Natural killer cell (primary cell): ENCODE measurements at regions not wholly inside any gene's neighbourhood (a gene's known extent, or its start where the extent isn't known, plus 50 kb on each side); places are given as distances from the start of the nearest gene placed in this dataset.
"Not testable (repeated sequence)": the region's sequence is repeated elsewhere in the genome, so short reads cannot be mapped to it uniquely, and the experiment has no call there.

Experiments
- ATAC-seq, 3 donors: fragments of 150-1000 bp in 2 of 3; fragments of 200-7000 bp in 1 of 3; cut with Tn5 transposase; 1 replicate in 1 of 3; 2 replicates in 2 of 3; pipeline ENCODE4 v1.10.0; 2021; ENCODE audit warnings: mild to moderate bottlenecking in 2 of 3, moderate library complexity in 2 of 3
- DNase-seq, 2 donors: peaks; one replicate each; pipeline versions ENCODE4 v3.0.0 to v3.0.0-alpha.2; 2013 to 2021; ENCODE audit warnings: mixed read lengths in 1 of 2
- H3K27ac ChIP-seq: one replicate; pipeline ENCODE4 v1.5.1; 2013; ENCODE audit warnings: mild to moderate bottlenecking, low read length
- H3K27me3 ChIP-seq: one replicate; pipeline ENCODE4 v1.6.1; 2013; ENCODE audit warnings: low read length; ENCODE audit not compliant: control insufficient read depth, insufficient read depth
- H3K36me3 ChIP-seq: one replicate; pipeline ENCODE4 v1.6.1; 2013; ENCODE audit warnings: low read length; ENCODE audit not compliant: control insufficient read depth, insufficient read depth
- H3K4me1 ChIP-seq: one replicate; pipeline ENCODE4 v1.6.1; 2013; ENCODE audit warnings: low read length; ENCODE audit not compliant: control insufficient read depth, insufficient read depth
- H3K4me3 ChIP-seq: one replicate; pipeline ENCODE4 v1.5.1; 2013; ENCODE audit warnings: low read length
- H3K9me3 ChIP-seq: one replicate; pipeline ENCODE4 v1.6.1; 2013; ENCODE audit warnings: low read length; ENCODE audit not compliant: control insufficient read depth, insufficient read depth
- H3K27ac Mint-ChIP-seq, 2 donors: one replicate each; pipeline ENCODE4 v1.8.0; 2022; ENCODE audit warnings: mild to moderate bottlenecking in 2 of 2, mixed read lengths in 2 of 2, moderate library complexity in 1 of 2
- H3K27me3 Mint-ChIP-seq, 2 donors: one replicate each; pipeline ENCODE4 v1.8.0; 2022; ENCODE audit warnings: low read depth in 2 of 2, mixed read lengths in 2 of 2
- H3K36me3 Mint-ChIP-seq: one replicate; pipeline ENCODE4 v1.8.0; 2022; ENCODE audit warnings: mixed read lengths
- H3K4me1 Mint-ChIP-seq, 2 donors: one replicate each; pipeline ENCODE4 v1.8.0; 2022; ENCODE audit warnings: mixed read lengths in 2 of 2
- H3K4me3 Mint-ChIP-seq: one replicate; pipeline ENCODE4 v1.8.0; 2022; ENCODE audit warnings: mild to moderate bottlenecking, moderate library complexity, mixed read lengths
- H3K9me3 Mint-ChIP-seq, 2 donors: one replicate each; pipeline ENCODE4 v1.8.0; 2022; ENCODE audit warnings: mixed read lengths in 2 of 2
- WGBS: methylation state at CpG from one replicate; pipeline ENCODE4 v1.1.7; 2013; ENCODE audit warnings: missing lambda C conversion rate; ENCODE audit not compliant: insufficient coverage; 5-methylcytosine and 5-hydroxymethylcytosine counted together
- intact Hi-C: fragments of 100-400 bp; cut with micrococcal nuclease; formaldehyde crosslinking; loops from one replicate; pipeline ENCODE4 v1.14.2; 2022
- TF ChIP-seq, protein P1 (sequence below): fragments of 200-600 bp; IDR thresholded peaks from one replicate; pipeline ENCODE4 v1.8.0; 2022; ENCODE audit warnings: antibody characterized with exemption

GRCh38 chr3:145671121-145671520, 489.9 kb downstream of the PLOD2 start:
- H3K9me3 Mint-ChIP-seq = peaks cover 10 to 23% of the 10 kb centered on the region in 2 donors
- H3K36me3 ChIP-seq = no peaks in the 10 kb centered on the region
- DNase-seq (no peak), ATAC-seq (no peak)
- no peak overlapping the region for H3K27ac ChIP-seq
- no peak overlapping the region for H3K4me3 ChIP-seq
- H3K27me3 ChIP-seq = no peaks in the 10 kb centered on the region
- no peaks in the 10 kb centered on the region for H3K4me1 Mint-ChIP-seq
- H3K4me1 ChIP-seq = no peaks in the 10 kb centered on the region
- intact Hi-C loops = no loop called here
- TF ChIP-seq, protein P1, sequence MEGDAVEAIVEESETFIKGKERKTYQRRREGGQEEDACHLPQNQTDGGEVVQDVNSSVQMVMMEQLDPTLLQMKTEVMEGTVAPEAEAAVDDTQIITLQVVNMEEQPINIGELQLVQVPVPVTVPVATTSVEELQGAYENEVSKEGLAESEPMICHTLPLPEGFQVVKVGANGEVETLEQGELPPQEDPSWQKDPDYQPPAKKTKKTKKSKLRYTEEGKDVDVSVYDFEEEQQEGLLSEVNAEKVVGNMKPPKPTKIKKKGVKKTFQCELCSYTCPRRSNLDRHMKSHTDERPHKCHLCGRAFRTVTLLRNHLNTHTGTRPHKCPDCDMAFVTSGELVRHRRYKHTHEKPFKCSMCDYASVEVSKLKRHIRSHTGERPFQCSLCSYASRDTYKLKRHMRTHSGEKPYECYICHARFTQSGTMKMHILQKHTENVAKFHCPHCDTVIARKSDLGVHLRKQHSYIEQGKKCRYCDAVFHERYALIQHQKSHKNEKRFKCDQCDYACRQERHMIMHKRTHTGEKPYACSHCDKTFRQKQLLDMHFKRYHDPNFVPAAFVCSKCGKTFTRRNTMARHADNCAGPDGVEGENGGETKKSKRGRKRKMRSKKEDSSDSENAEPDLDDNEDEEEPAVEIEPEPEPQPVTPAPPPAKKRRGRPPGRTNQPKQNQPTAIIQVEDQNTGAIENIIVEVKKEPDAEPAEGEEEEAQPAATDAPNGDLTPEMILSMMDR = no peak
- no peak overlapping the region for H3K4me3 Mint-ChIP-seq
- no peak overlapping the region for H3K27ac Mint-ChIP-seq
- H3K9me3 ChIP-seq = no peaks in the 10 kb centered on the region
- H3K36me3 Mint-ChIP-seq = peaks cover 9% of the 10 kb centered on the region
- no peaks in the 10 kb centered on the region for H3K27me3 Mint-ChIP-seq

DNA sequence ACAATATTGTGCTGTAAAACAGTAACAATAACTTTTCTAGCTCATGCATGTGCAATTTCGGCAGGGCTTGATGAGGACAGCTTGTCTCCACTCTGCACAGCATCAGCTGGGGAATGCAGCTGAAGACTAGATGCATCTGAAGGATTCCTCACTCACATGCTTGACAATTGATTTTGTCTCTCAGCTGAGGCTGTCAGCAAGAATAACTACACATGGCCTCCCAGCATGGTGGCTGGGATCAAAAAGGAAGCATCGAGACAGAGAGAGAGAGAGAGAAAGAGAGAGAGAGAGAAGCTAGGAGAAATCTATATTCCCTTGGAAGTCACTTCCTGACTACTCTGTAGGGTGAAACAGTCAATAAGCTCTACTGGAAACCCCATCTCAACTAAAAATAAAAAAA, 487.1 kb downstream of the PLOD2 start:
- 76% methylated on average over 2 of the region's 2 CpGs for WGBS
- no peak for ATAC-seq

DNA sequence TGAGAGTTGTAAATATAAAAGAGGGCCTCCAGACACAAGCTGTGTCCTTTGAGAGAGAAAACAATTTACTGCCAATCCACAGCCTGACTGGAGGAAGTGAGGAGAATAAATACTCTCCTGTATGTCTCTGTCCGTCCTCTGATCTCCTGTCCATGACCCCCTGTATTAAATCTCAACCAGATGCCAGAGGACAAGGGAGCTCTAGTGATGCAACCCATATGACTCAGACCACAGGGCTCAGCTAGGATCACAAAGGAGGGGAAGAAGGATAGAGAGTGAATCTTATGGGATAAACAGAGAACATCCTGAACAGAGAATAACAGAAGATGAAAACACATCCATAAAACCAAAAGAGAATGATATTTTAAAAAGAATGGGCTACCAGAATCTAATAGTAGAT, 482.6 kb downstream of the PLOD2 start:
- Mint-ChIP-seq H3K27ac (no peak overlapping the region), H3K4me3 (no peak overlapping the region), H3K27me3 (no peaks in the 10 kb centered on the region), H3K36me3 (no peaks in the 10 kb centered on the region), H3K4me1 (no peaks in the 10 kb centered on the region), H3K9me3 (peaks cover 4 to 9% of the 10 kb centered on the region in 2 donors)
- no peaks in the 10 kb centered on the region for H3K9me3 ChIP-seq
- intact Hi-C loops = no loop called here
- H3K27ac ChIP-seq = no peak overlapping the region
- H3K4me1 ChIP-seq = no peaks in the 10 kb centered on the region
- TF ChIP-seq, protein P1 = no peak
- no peak for ATAC-seq
- no peaks in the 10 kb centered on the region for H3K27me3 ChIP-seq
- H3K36me3 ChIP-seq = no peaks in the 10 kb centered on the region
- DNase-seq = no peak
- H3K4me3 ChIP-seq = no peak overlapping the region
- 50% methylated on average over 1 of the region's 1 CpG for WGBS

More for the DNA sequence above, 487.1 kb downstream of the PLOD2 start:
- Histone ChIP-seq H3K4me1 (no peaks in the 10 kb centered on the region), H3K36me3 (no peaks in the 10 kb centered on the region), H3K27ac (no peak overlapping the region), H3K27me3 (no peaks in the 10 kb centered on the region), H3K9me3 (no peaks in the 10 kb centered on the region), H3K4me3 (no peak overlapping the region)
- H3K4me3 Mint-ChIP-seq = no peak overlapping the region
- H3K4me1 Mint-ChIP-seq = no peaks in the 10 kb centered on the region
- intact Hi-C loops = loop anchor here (2.0 kb wide), 1 partner anchor 63 kb away; no protein-coding TSS in a partner anchor
- H3K27me3 Mint-ChIP-seq = no peaks in the 10 kb centered on the region
- peaks cover 9% of the 10 kb centered on the region for H3K36me3 Mint-ChIP-seq
- peaks cover 14 to 22% of the 10 kb centered on the region in 2 donors for H3K9me3 Mint-ChIP-seq
- DNase-seq = no peak
- no peak overlapping the region for H3K27ac Mint-ChIP-seq
- TF ChIP-seq, protein P1 = no peak

DNA sequence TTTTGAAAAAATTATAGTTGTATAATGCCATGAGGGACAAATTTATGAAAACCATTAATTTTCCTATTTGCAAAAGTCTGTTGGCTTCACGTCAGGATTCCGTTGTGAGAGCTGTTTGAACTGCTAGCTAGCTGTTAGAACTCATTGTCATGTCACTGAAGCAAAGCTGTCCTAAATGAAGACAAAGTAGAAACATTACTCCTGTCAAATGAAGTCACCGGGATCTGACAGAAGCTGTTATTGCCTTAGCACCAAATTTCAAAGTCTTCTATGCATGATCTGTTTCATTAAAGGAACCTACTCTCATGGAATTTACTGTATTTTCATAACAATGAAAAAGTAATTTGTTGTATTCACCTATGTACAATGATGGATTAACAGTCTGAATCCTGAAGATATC, 479.8 kb downstream of the PLOD2 start:
- H3K27me3 ChIP-seq = no peaks in the 10 kb centered on the region
- peaks cover 2% of the 10 kb centered on the region for H3K9me3 ChIP-seq
- no peaks in the 10 kb centered on the region for H3K36me3 ChIP-seq
- intact Hi-C loops = no loop called here
- 88% methylated on average over 3 of the region's 3 CpGs for WGBS
- Mint-ChIP-seq H3K27ac (no peak overlapping the region), H3K9me3 (peaks cover 5 to 6% of the 10 kb centered on the region in 2 donors), H3K4me3 (no peak overlapping the region), H3K27me3 (no peaks in the 10 kb centered on the region), H3K4me1 (no peaks in the 10 kb centered on the region), H3K36me3 (no peaks in the 10 kb centered on the region)
- no peak overlapping the region for H3K4me3 ChIP-seq
- H3K27ac ChIP-seq = no peak overlapping the region
- ATAC-seq (no peak), DNase-seq (no peak)
- H3K4me1 ChIP-seq = no peaks in the 10 kb centered on the region
- TF ChIP-seq, protein P1 = no peak

GRCh38 chr3:145687978-145688377, 473.0 kb downstream of the PLOD2 start:
- intact Hi-C loops, H3K4me1 Mint-ChIP-seq, H3K9me3 ChIP-seq, H3K36me3 ChIP-seq, H3K4me3 Mint-ChIP-seq, H3K4me3 ChIP-seq, H3K36me3 Mint-ChIP-seq, ATAC-seq, H3K27me3 ChIP-seq, DNase-seq, H3K27ac Mint-ChIP-seq, H3K27me3 Mint-ChIP-seq, H3K27ac ChIP-seq, H3K4me1 ChIP-seq: not testable (repeated sequence)
- peaks cover 3 to 11% of the 10 kb centered on the region in 2 donors for H3K9me3 Mint-ChIP-seq
- 72% methylated on average over 2 of the region's 3 CpGs for WGBS
